Left renal pelvis (tissue), 4 donors: ENCODE measurements at regions not wholly inside any gene's neighbourhood (a gene's known extent, or its start where the extent isn't known, plus 50 kb on each side); places are given as distances from the start of the nearest gene placed in this dataset.
A peak's percentile ranks its signal among the peaks of the same experiment; 100 is the strongest.

Experiments used
- DNase-seq, 4 donors: peaks; one replicate each; pipeline ENCODE4 v3.0.0-alpha.2; 2013; ENCODE audit warnings: low read depth in 4 of 4, low spot score in 3 of 4

DNA sequence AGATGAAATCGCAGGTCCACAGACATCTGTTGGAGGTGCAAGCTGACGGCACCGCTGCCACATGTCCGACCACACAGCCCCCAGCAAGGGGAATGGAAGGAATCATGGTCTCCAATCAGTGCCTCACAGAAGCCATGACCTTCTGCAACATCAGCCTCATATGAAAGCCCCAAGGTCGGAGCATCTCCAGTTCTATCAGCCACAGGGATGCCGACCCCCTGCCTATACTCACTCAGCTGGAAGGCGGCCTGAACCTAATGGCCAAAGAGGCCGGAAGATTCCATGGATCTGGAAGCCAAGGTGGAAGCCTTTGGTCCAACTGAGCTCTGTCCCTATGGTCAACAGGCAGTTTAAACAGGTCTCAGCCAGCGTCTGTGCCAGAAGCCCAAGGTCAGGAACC is 278.8 kb downstream of the TNS1 start:
- DNase-seq: no peak

GRCh38 chr2:217722883-217723472 is 279.8 kb downstream of the TNS1 start:
- DNase-seq: no peak

DNA sequence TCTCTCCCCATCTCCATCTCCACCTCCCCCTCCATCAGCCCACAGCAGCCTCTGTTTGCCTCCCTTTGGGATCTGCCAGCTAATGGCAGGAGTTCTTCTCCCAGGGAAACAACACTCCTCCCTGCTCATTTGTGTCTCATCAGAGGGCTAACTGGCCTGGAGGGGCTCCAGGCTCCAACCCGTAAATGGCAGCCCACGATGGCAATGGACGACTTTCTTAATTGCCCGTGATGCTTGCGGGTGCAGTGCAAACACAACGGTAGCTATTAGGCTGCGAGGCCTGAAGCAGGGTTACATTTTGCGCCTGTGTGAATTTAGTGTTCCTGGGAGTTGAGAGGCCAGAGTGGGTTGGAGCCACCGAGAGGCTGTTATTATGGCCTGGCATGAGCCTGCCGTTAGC is 285.1 kb downstream of the TNS1 start:
- no peak for DNase-seq

GRCh38 chr2:217715484-217715883 is 287.3 kb downstream of the TNS1 start:
- DNase-seq: no peak

GRCh38 chr2:217714287-217714751 is 288.5 kb downstream of the TNS1 start:
- DNase-seq: no peak

DNA sequence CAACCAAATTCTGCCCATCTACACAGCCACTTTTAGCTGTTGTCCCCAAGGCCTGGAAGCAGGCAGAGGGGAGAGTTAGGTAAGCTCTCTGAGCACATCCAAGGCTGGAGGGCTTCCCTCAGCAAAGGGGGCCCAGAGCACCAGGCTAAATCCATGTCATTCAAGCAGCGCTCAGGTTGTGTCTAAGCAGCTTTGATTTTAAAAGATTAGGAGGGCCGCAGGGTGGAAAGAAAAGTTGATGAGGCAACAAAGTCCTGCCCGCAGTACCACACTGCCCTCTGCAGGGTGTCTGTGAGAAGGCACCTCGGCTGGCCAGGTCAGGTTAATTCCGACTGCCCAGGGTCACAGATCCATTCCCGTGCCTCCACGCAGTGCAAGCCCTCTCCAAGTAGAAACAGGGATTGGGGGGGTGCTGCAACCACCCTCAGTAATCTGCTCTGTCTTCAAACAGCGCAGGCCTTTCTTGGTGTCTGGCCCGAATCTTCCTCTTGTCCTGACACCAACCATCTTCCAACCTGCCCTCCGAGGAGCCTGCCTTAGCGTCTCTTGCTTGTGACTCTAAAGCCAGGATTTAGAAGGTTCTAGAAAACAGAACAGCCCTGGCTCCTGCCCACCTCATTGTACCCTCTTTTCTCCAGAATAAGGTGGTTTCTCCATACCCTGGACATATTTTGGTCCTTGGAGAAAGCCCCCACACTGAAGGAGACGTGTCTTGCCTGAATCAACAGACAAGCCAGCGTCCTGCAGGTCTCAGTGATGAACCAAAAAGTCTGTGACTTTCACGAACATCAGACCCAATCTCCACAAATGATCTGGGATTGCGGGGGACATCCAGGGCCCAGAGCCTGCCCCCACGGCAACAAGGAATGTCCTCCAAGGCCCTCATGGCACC is 289.2 kb downstream of the TNS1 start:
- peak; percentile 47 to 66 (median 58) for DNase-seq

GRCh38 chr2:217712431-217712830 is 290.4 kb downstream of the TNS1 start:
- no peak for DNase-seq

DNA sequence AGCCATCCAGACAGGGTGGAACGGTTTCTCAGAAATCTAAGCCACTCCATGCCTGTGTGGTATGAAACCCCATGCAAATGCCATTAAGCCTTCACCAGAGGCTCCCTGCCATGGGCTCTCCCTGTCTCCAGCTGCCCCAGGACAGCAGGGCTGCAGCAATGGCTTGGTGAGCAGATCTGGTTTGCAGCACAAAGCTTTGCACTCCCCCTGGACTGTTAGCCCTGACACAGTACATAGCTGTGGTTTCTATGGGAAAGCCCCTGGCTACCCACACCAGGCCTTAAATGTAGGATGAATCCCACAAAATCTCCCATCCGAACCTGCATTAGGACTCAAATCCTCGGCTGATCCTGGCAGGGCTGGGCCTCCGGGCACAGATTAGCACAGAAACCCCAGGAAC is 291.6 kb downstream of the TNS1 start:
- DNase-seq: no peak

DNA sequence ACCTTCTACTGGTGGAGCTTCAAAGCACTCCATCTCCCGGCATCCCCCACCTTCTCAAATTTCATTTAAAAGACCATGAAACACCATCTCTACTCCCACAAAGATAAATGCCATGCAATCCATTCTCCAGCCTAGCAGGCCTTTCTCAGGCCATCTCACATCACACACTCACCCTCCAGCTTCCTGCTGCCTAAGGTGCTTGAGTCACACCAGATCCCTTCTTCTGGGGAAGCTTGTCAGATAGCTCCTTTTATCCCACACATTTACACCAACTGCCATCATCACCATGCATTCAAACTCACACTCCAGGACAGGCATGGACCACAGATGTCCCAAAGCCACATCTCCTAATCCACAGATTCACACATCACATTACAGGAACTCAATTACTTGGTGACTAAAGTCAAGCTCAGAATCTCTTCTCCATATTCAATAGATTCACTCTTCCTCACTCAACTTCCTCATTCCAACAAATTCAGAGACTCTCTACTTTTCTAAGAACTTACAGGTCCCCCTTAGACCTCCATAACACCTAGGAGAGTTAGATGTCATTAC is 292.5 kb downstream of the TNS1 start:
- no peak for DNase-seq

- DNase-seq: no peak
These were observed 293.2 kb downstream of the TNS1 start for GRCh38 chr2:217709478-217710210.

DNA sequence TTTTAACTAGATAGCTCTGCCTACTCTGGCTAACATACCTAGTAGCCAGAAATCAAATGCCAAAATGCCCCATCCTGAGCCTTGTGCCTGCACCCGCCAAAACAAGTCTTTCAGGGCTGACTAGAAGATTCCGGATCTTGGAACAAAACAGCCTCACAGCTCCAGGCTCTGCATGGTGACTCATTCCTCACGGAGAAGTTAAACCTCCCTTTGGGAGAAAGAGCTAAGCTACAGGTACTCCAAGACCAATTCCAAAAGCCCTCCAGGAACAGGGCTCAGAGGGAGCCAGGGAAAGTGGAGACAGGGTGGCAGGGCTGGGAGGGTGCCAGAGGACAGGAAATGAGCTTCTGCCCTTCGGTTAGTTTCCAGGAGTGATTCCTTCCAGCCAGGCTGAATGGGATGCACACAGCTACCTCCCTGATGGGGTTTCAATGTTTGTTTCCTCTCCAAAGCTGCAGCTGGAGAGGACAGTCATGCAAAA is 295.6 kb downstream of the TNS1 start:
- DNase-seq: no peak

DNA sequence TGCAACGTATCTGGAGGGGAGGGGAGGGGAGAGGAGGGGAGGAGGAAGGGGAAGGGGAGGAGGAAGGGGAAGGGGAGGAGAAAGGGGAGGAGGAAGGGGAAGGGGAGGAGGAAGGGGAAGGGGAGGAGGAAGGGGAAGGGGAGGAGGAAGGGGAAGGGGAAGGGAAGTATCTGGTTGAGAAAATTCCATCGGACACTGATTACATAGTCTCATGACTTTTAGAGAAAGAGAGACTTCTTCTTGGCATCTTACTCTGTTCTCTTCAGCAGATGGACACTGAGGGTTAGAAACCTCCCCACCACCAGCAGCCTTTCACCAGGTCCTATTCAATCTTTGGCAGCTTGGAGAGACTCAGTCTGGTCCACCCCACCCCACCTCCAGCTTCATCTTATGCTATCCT is 296.3 kb downstream of the TNS1 start:
- no peak for DNase-seq

GRCh38 chr2:217706095-217706494 is 296.7 kb downstream of the TNS1 start:
- DNase-seq: no peak

- DNase-seq: no peak
These were observed 297.3 kb downstream of the TNS1 start for GRCh38 chr2:217705461-217705860.

- DNase-seq: no peak
These were observed 298.8 kb downstream of the TNS1 start for GRCh38 chr2:217703999-217704398.

- DNase-seq: no peak
These were observed 299.7 kb downstream of the TNS1 start for GRCh38 chr2:217703102-217703501.

DNA sequence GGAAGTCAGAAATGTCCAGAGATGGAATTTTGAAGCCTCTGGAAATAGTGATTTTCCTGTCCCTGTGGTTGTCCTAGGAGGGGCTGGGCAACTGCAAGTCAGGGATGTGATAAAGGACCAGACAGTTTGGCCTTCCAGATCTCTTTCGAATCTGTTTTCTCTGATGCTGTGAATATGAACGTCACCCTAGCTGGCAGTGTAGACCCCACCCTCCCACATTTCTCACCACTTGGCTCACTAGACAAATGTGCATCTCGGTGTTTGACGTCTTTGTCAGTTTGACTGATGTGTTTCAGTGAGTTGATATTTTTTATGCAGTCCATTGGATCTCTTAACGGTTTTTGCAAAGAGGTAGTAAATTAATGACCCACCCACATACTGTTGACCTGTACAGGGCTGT is 301.2 kb downstream of the TNS1 start:
- DNase-seq: no peak

GRCh38 chr2:217698691-217699090 is 304.1 kb downstream of the TNS1 start:
- DNase-seq: no peak

DNA sequence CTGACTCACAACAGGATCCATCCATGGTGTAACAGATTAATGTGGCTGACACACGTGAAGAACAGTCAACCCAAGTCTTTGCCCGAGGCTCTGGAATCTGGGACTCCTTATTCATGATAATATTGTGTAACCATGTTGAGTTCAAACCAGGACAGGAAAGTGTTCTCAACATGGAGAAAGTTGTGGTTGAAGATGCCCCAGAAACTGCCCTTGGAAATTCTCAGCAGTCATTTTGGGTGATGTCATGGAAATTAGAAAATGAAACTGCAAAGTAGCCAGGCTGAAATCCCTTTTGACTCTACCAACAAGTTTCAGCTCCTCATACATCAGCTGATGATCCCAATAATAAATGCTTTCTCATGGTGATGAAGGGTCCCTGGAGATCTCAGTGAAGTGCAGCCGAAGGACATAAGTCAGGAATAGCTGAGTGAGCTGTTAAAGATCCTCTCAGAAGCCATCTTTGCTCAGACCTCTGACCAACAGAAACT is 307.7 kb downstream of the TNS1 start:
- no peak for DNase-seq

DNA sequence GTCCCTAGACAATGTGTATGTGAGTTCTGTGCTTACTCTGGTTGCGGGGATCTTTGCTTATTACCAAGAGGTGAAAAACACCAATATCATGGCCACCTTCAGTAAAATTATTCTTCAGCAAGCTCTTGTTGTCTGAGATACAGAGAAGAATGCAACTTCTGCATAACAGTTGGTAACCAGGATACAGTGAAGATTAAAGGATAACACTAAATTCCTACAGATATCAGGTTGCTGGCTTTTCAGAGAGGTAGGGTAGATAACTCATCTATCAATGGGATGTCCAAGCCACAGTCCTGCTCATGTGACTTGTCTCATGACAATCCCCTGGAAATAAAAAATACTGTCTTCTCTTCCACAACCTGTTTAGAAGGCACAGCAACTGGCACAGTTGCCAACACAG is 308.5 kb downstream of the TNS1 start:
- DNase-seq: no peak

DNA sequence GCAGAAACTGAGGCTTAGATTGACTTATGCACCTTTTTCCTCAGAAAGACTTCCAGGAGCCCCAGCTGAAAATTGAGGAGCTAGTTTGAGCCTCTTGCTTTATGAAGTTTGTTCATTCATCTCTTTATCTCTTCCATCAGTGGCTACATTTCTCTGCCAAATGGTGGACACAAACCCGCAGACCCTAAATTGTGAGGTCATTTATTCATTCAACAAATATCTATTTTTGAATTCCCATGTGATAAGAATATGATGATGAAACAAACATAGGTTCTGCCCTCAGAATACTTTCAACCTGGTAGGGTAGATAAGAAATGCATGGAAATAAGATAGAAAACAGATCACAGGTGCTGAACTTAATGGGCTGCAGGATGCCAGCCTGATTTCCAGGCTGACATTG is 309.4 kb downstream of the TNS1 start:
- DNase-seq: no peak
